ENCODE measurements at regions not wholly inside any gene's neighbourhood (a gene's known extent, or its start where the extent isn't known, plus 50 kb on each side); places are given as distances from the start of the nearest gene placed in this dataset.

DNA sequence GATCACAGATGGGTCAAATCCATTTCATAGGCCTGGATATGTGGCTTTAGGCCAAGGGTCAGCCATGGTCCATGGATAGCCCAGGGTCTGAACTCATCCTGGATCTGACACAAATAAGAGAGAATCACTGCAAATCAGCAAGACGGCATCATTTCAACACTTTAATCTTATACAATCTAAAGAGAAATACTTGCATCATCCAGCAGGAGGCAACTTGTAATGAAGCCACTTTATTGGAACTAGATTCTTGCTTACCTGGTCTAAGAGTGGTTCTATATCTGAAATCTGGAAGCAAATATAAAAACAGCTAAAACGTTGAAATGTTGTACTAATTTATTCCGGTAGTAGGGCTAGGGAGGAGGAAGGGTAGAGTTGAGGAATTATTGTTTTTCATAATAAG lies 870.1 kb downstream of the JRKL start:
- Histone ChIP-seq H3K27me3 (no peaks in the 10 kb centered on the region), H3K36me3 (peaks cover 4% of the 10 kb centered on the region), H3K9me3 (no peaks in the 10 kb centered on the region), H3K27ac (no peak overlapping the region), H3K4me1 (no peaks in the 10 kb centered on the region), H3K4me3 (no peak overlapping the region)
- no peak for DNase-seq (ENCODE audit: low spot score in 2 of 2)
- TF ChIP-seq POLR2A (IDR thresholded peaks at IDR 0.05) (no peak), POLR2AphosphoS5 (IDR thresholded peaks at IDR 0.05) (no peak)
- TF ChIP-seq, protein P1, sequence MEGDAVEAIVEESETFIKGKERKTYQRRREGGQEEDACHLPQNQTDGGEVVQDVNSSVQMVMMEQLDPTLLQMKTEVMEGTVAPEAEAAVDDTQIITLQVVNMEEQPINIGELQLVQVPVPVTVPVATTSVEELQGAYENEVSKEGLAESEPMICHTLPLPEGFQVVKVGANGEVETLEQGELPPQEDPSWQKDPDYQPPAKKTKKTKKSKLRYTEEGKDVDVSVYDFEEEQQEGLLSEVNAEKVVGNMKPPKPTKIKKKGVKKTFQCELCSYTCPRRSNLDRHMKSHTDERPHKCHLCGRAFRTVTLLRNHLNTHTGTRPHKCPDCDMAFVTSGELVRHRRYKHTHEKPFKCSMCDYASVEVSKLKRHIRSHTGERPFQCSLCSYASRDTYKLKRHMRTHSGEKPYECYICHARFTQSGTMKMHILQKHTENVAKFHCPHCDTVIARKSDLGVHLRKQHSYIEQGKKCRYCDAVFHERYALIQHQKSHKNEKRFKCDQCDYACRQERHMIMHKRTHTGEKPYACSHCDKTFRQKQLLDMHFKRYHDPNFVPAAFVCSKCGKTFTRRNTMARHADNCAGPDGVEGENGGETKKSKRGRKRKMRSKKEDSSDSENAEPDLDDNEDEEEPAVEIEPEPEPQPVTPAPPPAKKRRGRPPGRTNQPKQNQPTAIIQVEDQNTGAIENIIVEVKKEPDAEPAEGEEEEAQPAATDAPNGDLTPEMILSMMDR (IDR thresholded peaks at IDR 0.05) = no peak
- intact Hi-C loops (cut with DNase I; ENCODE audit: low total_unique reads) = no loop called here

DNA sequence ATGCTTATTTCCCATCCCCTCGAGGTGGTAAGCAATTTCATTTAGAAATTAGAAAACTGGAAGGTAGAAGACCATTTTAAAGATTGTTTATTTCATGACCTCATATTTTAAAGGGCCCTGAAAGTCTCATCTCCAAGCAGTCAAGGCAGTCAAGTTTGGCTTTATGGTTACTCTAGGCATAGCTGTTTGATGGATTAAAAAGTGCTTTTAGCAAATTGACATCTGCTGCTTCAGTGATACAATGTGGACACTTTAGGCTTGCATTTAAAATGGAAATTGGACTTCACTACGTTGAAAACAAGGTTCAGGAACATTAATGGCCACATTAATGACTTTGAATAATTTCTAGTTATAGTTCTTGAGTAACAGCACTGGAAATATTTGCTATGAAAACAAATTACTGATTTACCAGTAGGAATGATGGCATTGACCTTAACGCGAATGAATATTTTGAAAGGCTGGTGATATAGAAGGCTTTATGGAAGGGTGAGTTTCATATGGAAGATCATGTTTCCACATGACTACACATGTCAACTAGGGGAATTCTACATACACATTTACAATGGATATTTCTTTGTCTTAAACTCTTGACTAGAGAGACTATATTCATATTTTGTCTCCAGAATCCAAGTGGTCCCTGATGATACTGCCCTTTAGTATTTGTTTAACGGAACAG lies 873.5 kb downstream of the JRKL start:
- DNase-seq (ENCODE audit: low spot score in 2 of 2) = no peak
- Histone ChIP-seq H3K9me3 (no peaks in the 10 kb centered on the region), H3K27me3 (no peaks in the 10 kb centered on the region), H3K4me1 (no peaks in the 10 kb centered on the region), H3K4me3 (no peak overlapping the region), H3K27ac (no peak overlapping the region), H3K36me3 (peaks cover 4% of the 10 kb centered on the region)
- intact Hi-C loops (cut with DNase I; ENCODE audit: low total_unique reads) = no loop called here
- TF ChIP-seq POLR2A (IDR thresholded peaks at IDR 0.05) (no peak), POLR2AphosphoS5 (IDR thresholded peaks at IDR 0.05) (no peak)
- TF ChIP-seq, protein P1 (IDR thresholded peaks at IDR 0.05) = no peak

DNA sequence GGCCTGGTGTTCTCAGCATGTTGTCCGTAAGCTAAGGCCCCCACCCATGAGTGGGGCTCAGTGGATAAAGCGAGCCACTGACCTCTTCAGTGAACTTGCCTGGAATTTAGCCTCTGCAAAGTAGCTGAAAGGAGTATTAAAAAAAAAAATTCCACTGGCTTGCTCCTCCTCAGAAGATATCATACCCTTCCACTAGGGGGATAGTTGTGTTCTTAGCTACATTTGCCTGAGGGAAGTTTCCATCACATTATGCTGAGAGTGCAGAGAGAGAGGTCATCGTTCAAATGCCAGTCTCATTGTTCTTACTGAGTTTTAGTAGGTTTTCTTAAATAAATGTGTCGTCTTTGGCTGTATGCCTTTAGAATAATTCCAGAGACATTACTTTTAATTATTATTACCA lies 879.7 kb downstream of the JRKL start:
- no peak for DNase-seq (ENCODE audit: low spot score in 2 of 2)
- Histone ChIP-seq H3K27ac (no peak overlapping the region), H3K36me3 (no peaks in the 10 kb centered on the region), H3K4me3 (no peak overlapping the region), H3K9me3 (peaks cover 0 to 12% of the 10 kb centered on the region in 2 donors), H3K27me3 (no peaks in the 10 kb centered on the region), H3K4me1 (no peaks in the 10 kb centered on the region)
- intact Hi-C loops (cut with DNase I; ENCODE audit: low total_unique reads) = no loop called here
- TF ChIP-seq, protein P1 (IDR thresholded peaks at IDR 0.05) = no peak
- no peak for TF ChIP-seq POLR2AphosphoS5 (IDR thresholded peaks at IDR 0.05)
- TF ChIP-seq POLR2A (IDR thresholded peaks at IDR 0.05) = no peak

DNA sequence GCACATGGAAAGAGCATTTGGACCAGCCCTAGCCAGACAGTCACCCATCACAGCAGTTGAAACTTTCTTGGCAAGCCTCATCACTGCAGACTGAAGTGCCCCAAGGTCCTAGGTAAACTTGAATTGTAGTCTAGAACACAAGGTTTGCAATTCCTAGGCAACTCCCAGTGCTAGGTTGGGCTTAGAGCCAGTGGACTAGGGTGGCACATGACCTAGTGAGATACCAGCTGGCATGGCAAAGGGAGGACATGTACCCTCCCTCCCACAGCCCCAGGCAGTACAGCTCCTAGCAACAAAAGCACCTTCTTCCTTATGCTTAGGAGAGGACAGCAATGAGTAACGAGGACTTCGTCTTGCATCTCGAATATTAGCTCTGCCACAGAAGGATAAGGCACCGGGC lies 889.5 kb downstream of the JRKL start:
- Histone ChIP-seq H3K36me3 (no peaks in the 10 kb centered on the region), H3K4me1 (no peaks in the 10 kb centered on the region), H3K27ac (no peak overlapping the region), H3K27me3 (no peaks in the 10 kb centered on the region), H3K4me3 (no peak overlapping the region), H3K9me3 (peaks cover 0 to 18% of the 10 kb centered on the region in 2 donors)
- no peak for DNase-seq (ENCODE audit: low spot score in 2 of 2)
- TF ChIP-seq POLR2A (IDR thresholded peaks at IDR 0.05) (no peak), POLR2AphosphoS5 (IDR thresholded peaks at IDR 0.05) (no peak)
- TF ChIP-seq, protein P1 (IDR thresholded peaks at IDR 0.05) = no peak
- intact Hi-C loops (cut with DNase I; ENCODE audit: low total_unique reads) = no loop called here

DNA sequence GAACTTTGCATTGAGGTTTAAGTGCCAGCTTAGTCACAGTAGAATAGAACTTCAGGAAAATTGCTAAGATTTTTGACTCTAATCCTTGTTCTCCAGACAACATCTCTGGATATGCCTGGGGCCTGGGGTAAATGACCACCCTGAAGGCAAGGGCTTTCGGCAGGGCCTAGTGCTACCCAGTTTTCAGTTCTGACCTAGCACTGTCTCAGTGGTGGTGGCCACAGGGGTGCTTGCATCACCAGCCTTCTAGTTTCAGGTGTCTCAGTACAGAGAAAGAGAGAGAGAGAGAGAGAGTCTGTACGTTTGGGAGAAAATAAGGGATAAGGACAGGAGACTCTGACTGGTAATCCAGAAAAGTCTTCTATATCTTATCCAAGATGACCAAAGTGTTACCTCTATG lies 890.5 kb downstream of the JRKL start:
- intact Hi-C loops (cut with DNase I; ENCODE audit: low total_unique reads) = no loop called here
- Histone ChIP-seq H3K27me3 (no peaks in the 10 kb centered on the region), H3K9me3 (peaks cover 0 to 8% of the 10 kb centered on the region in 2 donors), H3K4me1 (no peaks in the 10 kb centered on the region), H3K27ac (no peak overlapping the region), H3K4me3 (no peak overlapping the region), H3K36me3 (no peaks in the 10 kb centered on the region)
- TF ChIP-seq POLR2A (IDR thresholded peaks at IDR 0.05) = no peak
- TF ChIP-seq, protein P1 (IDR thresholded peaks at IDR 0.05) = no peak
- TF ChIP-seq POLR2AphosphoS5 (IDR thresholded peaks at IDR 0.05) = no peak
- no peak for DNase-seq (ENCODE audit: low spot score in 2 of 2)

Data from breast epithelium (tissue), 4 donors.